ENCODE measurements at regions not wholly inside any gene's neighbourhood (a gene's known extent, or its start where the extent isn't known, plus 50 kb on each side); places are given as distances from the start of the nearest gene placed in this dataset.

- TF ChIP-seq CTCF (IDR thresholded peaks at IDR 0.05) (no peak), POLR2A (IDR thresholded peaks at IDR 0.05) (no peak)
Measured at GRCh38 chr13:105906746-105907145, 628.7 kb downstream of the EFNB2 start.
